ENCODE measurements at regions not wholly inside any gene's neighbourhood (a gene's known extent, or its start where the extent isn't known, plus 50 kb on each side); places are given as distances from the start of the nearest gene placed in this dataset.
A peak's percentile ranks its signal among the peaks of the same experiment; 100 is the strongest.

- DNase-seq = no peak
These were observed 247.5 kb downstream of the MBNL1 start for GRCh38 chr3:152516216-152516615.

- DNase-seq = no peak
These were observed 248.8 kb downstream of the MBNL1 start for GRCh38 chr3:152517502-152517901.

GRCh38 chr3:152518346-152518745, 249.6 kb downstream of the MBNL1 start:
- DNase-seq = no peak

GRCh38 chr3:152519376-152519775, 250.6 kb downstream of the MBNL1 start:
- DNase-seq = no peak

GRCh38 chr3:152522036-152522435, 253.3 kb downstream of the MBNL1 start:
- no peak for DNase-seq

- peak; percentile 24 for DNase-seq
These were observed 255.7 kb downstream of the MBNL1 start for GRCh38 chr3:152524198-152525140.

GRCh38 chr3:152531717-152532116, 263.0 kb downstream of the MBNL1 start:
- no peak for DNase-seq

GRCh38 chr3:152538518-152538917, 269.8 kb downstream of the MBNL1 start:
- no peak for DNase-seq

- DNase-seq = no peak
These were observed 270.5 kb downstream of the MBNL1 start for GRCh38 chr3:152539191-152539764.

GRCh38 chr3:152540120-152540519, 271.4 kb downstream of the MBNL1 start:
- DNase-seq = no peak

GRCh38 chr3:152547153-152547552, 278.4 kb downstream of the MBNL1 start:
- no peak for DNase-seq

GRCh38 chr3:152549263-152549662, 280.5 kb downstream of the MBNL1 start:
- DNase-seq = no peak

GRCh38 chr3:152550284-152550683, 281.6 kb downstream of the MBNL1 start:
- DNase-seq = no peak

GRCh38 chr3:152554980-152555379, 280.0 kb upstream of the P2RY1 start:
- DNase-seq = no peak

- DNase-seq = no peak
These were observed 279.2 kb upstream of the P2RY1 start for GRCh38 chr3:152555666-152556291.

GRCh38 chr3:152556731-152557254, 278.1 kb upstream of the P2RY1 start:
- DNase-seq = no peak

GRCh38 chr3:152557302-152557999, 277.5 kb upstream of the P2RY1 start:
- DNase-seq = no peak

GRCh38 chr3:152558386-152558785, 276.5 kb upstream of the P2RY1 start:
- no peak for DNase-seq

GRCh38 chr3:152559246-152559645, 275.7 kb upstream of the P2RY1 start:
- no peak for DNase-seq

- DNase-seq = no peak
These were observed 270.5 kb upstream of the P2RY1 start for GRCh38 chr3:152564459-152564858.

- DNase-seq = peak; percentile 71
These were observed 260.4 kb upstream of the P2RY1 start for GRCh38 chr3:152574461-152575079.

GRCh38 chr3:152578769-152579168, 256.2 kb upstream of the P2RY1 start:
- DNase-seq = no peak

- DNase-seq = no peak
These were observed 253.0 kb upstream of the P2RY1 start for GRCh38 chr3:152581951-152582350.

Measured in NCI-H1105 (cell line).